Right renal cortex interstitium (tissue), 3 donors: ENCODE measurements at regions not wholly inside any gene's neighbourhood (a gene's known extent, or its start where the extent isn't known, plus 50 kb on each side); places are given as distances from the start of the nearest gene placed in this dataset.

ENCODE experiments used
- DNase-seq, 3 donors: peaks; one replicate each; pipeline ENCODE4 v3.0.0-alpha.2; 2013; ENCODE audit warnings: low read depth in 3 of 3, low spot score in 2 of 3

GRCh38 chr6:105511639-105512038 is 108.8 kb upstream of the PREP start:
- DNase-seq, result no peak

GRCh38 chr6:105510746-105511145 is 107.9 kb upstream of the PREP start:
- DNase-seq, result no peak

- DNase-seq, result no peak
Measured at GRCh38 chr6:105509506-105510331, 106.8 kb upstream of the PREP start.

- no peak for DNase-seq
Measured at GRCh38 chr6:105507811-105508210, 104.9 kb upstream of the PREP start.

- DNase-seq, result no peak
Measured at GRCh38 chr6:105504706-105505105, 101.8 kb upstream of the PREP start.

GRCh38 chr6:105503641-105504040 is 100.8 kb upstream of the PREP start:
- DNase-seq, result no peak

- no peak for DNase-seq
Measured at GRCh38 chr6:105501826-105502344, 99.0 kb upstream of the PREP start.

- DNase-seq, result no peak
Measured at GRCh38 chr6:105501246-105501645, 98.4 kb upstream of the PREP start.

GRCh38 chr6:105500693-105501092 is 97.8 kb upstream of the PREP start:
- no peak for DNase-seq

GRCh38 chr6:105499931-105500330 is 97.0 kb upstream of the PREP start:
- no peak for DNase-seq

- DNase-seq, result no peak
Measured at GRCh38 chr6:105499136-105499870, 96.4 kb upstream of the PREP start.

GRCh38 chr6:105497549-105497948 is 94.7 kb upstream of the PREP start:
- no peak for DNase-seq

GRCh38 chr6:105495515-105495914 is 92.6 kb upstream of the PREP start:
- DNase-seq, result no peak

- no peak for DNase-seq
Measured at GRCh38 chr6:105494688-105495087, 91.8 kb upstream of the PREP start.

- no peak for DNase-seq
Measured at GRCh38 chr6:105493736-105494135, 90.9 kb upstream of the PREP start.

- DNase-seq, result no peak
Measured at GRCh38 chr6:105492706-105493673, 90.1 kb upstream of the PREP start.

- no peak for DNase-seq
Measured at GRCh38 chr6:105489216-105489530, 86.3 kb upstream of the PREP start.

GRCh38 chr6:105488516-105489215 is 85.8 kb upstream of the PREP start:
- no peak for DNase-seq

- DNase-seq, result no peak
Measured at GRCh38 chr6:105487040-105487790, 84.3 kb upstream of the PREP start.

- no peak for DNase-seq
Measured at GRCh38 chr6:105485456-105485855, 82.6 kb upstream of the PREP start.
